Neuronal stem cell (in vitro differentiated cells): ENCODE measurements at regions not wholly inside any gene's neighbourhood (a gene's known extent, or its start where the extent isn't known, plus 50 kb on each side); places are given as distances from the start of the nearest gene placed in this dataset.

Experiments
- DNase-seq: peaks from one replicate; pipeline ENCODE4 v3.0.0-alpha.2; 2013; ENCODE audit warnings: low spot score
- H2AFZ ChIP-seq: one replicate; pipeline ENCODE4 v1.6.1; 2013; ENCODE audit warnings: mild to moderate bottlenecking, low read length, inconsistent platforms
- H2AK5ac ChIP-seq: 2 replicates; pipeline ENCODE4 v1.6.1; 2013; ENCODE audit warnings: low read depth, mild to moderate bottlenecking, inconsistent platforms, low read length, moderate library complexity, mixed read lengths
- H2BK120ac ChIP-seq: 2 replicates; pipeline ENCODE4 v1.6.1; 2013; ENCODE audit warnings: low read depth, mild to moderate bottlenecking, inconsistent platforms, low read length, moderate library complexity, mixed read lengths
- H2BK12ac ChIP-seq: one replicate; pipeline ENCODE4 v1.6.1; 2013; ENCODE audit warnings: low read length, inconsistent platforms
- H2BK15ac ChIP-seq: 2 replicates; pipeline ENCODE4 v1.6.1; 2013; ENCODE audit warnings: mild to moderate bottlenecking, low read length, inconsistent platforms, mixed read lengths
- H2BK5ac ChIP-seq: one replicate; pipeline ENCODE4 v1.6.1; 2013; ENCODE audit warnings: inconsistent platforms, mild to moderate bottlenecking, low read length, moderate library complexity
- H3K14ac ChIP-seq: one replicate; pipeline ENCODE4 v1.6.1; 2013; ENCODE audit warnings: low read length, inconsistent platforms
- H3K18ac ChIP-seq: 2 replicates; pipeline ENCODE4 v1.6.1; 2013; ENCODE audit warnings: low read length, inconsistent platforms
- H3K23ac ChIP-seq: 2 replicates; pipeline ENCODE4 v1.6.1; 2013; ENCODE audit warnings: low read depth, mild to moderate bottlenecking, mixed read lengths, low read length, inconsistent platforms; ENCODE audit not compliant: poor library complexity
- H3K27ac ChIP-seq: replicated peaks from 3 replicates; pipeline ENCODE4 v1.5.1; 2013; ENCODE audit warnings: low read length, inconsistent platforms
- H3K27me3 ChIP-seq, 3 experiments: 2 replicates each; pipeline ENCODE4 v1.6.1; 2013; ENCODE audit warnings: low read length in 3 of 3, mild to moderate bottlenecking in 2 of 3, inconsistent platforms in 1 of 3, low read depth in 1 of 3, mixed read lengths in 1 of 3, moderate library complexity in 1 of 3; ENCODE audit not compliant: control insufficient read depth in 3 of 3, insufficient read depth in 3 of 3
- H3K36me3 ChIP-seq, 2 donors: replicated peaks in 1 of 2; 2 replicates each; pipeline ENCODE4 v1.6.1; 2013; ENCODE audit warnings: low read length in 2 of 2; ENCODE audit not compliant: control insufficient read depth in 2 of 2, insufficient read depth in 2 of 2
- H3K4ac ChIP-seq: 2 replicates; pipeline ENCODE4 v1.6.1; 2013; ENCODE audit warnings: inconsistent platforms, mild to moderate bottlenecking, low read length, moderate library complexity
- H3K4me1 ChIP-seq, 2 donors: 1 replicate in 1 of 2; 2 replicates in 1 of 2; pipeline ENCODE4 v1.6.1; 2013; ENCODE audit warnings: low read length in 2 of 2, low read depth in 1 of 2; ENCODE audit not compliant: control insufficient read depth in 2 of 2, insufficient read depth in 1 of 2
- H3K4me2 ChIP-seq: one replicate; pipeline ENCODE4 v1.6.1; 2013; ENCODE audit warnings: mild to moderate bottlenecking, low read length, inconsistent platforms; ENCODE audit not compliant: insufficient read depth, poor library complexity, severe bottlenecking
- H3K4me3 ChIP-seq, 2 donors: 2 replicates each; pipeline ENCODE4 v1.5.1; 2013; ENCODE audit warnings: low read length in 2 of 2, mild to moderate bottlenecking in 2 of 2, inconsistent platforms in 1 of 2, moderate library complexity in 1 of 2
- H3K79me1 ChIP-seq: one replicate; pipeline ENCODE4 v1.6.1; 2013; ENCODE audit warnings: low read depth, mild to moderate bottlenecking, inconsistent platforms, low read length, moderate library complexity
- H3K9ac ChIP-seq: one replicate; pipeline ENCODE4 v1.6.1; 2013; ENCODE audit warnings: mild to moderate bottlenecking, low read depth, low read length, inconsistent platforms; ENCODE audit not compliant: poor library complexity
- H3K9me3 ChIP-seq, 2 donors: replicated peaks in 1 of 2; 2 replicates each; pipeline versions ENCODE3 to v1.6.1; 2013; ENCODE audit warnings: low read length in 2 of 2, mild to moderate bottlenecking in 2 of 2, inconsistent platforms in 1 of 2, low read depth in 1 of 2, mixed read lengths in 1 of 2, moderate library complexity in 1 of 2; ENCODE audit not compliant: control insufficient read depth in 2 of 2, insufficient read depth in 1 of 2
- H4K8ac ChIP-seq: one replicate; pipeline ENCODE4 v1.6.1; 2013; ENCODE audit warnings: low read depth, mild to moderate bottlenecking, inconsistent platforms, low read length, moderate library complexity
- H4K91ac ChIP-seq: one replicate; pipeline ENCODE4 v1.6.1; 2013; ENCODE audit warnings: low read length, low read depth, mild to moderate bottlenecking, inconsistent platforms; ENCODE audit not compliant: poor library complexity
- WGBS, 2 donors: extraction: QIAGEN DNeasy Blood & Tissue Kit; methylation state at CpG; one replicate each; pipeline ENCODE4 v1.1.7; 2013; ENCODE audit warnings: missing lambda C conversion rate in 2 of 2, mixed read lengths in 1 of 2; ENCODE audit not compliant: insufficient read length in 2 of 2, insufficient replicate concordance in 1 of 2; ENCODE audit errors: extremely low coverage in 2 of 2; 5-methylcytosine and 5-hydroxymethylcytosine counted together

- Histone ChIP-seq H3K4me2 (no peak overlapping the region), H4K8ac (no peak overlapping the region), H3K4me3 (no peak overlapping the region), H3K27ac (no peak overlapping the region), H2BK12ac (no peak overlapping the region), H2AFZ (no peak overlapping the region), H3K18ac (no peak overlapping the region), H3K14ac (no peak overlapping the region), H2BK120ac (no peak overlapping the region), H3K79me1 (no peaks in the 10 kb centered on the region), H3K9me3 (no peaks in the 10 kb centered on the region), H3K36me3 (no peaks in the 10 kb centered on the region), H3K4ac (no peak overlapping the region), H3K23ac (no peak overlapping the region), H3K9ac (no peak overlapping the region), H2BK5ac (no peak overlapping the region), H3K4me1 (no peaks in the 10 kb centered on the region), H2AK5ac (no peak overlapping the region), H3K27me3 (no peaks in the 10 kb centered on the region), H4K91ac (no peak overlapping the region), H2BK15ac (no peak overlapping the region)
- DNase-seq, result no peak
- no CpG with 5 or more reads among the region's 2 CpGs for WGBS, 2 donors
Observed at GRCh38 chr4:60885011-60885410, 315.1 kb upstream of the ADGRL3 start.

GRCh38 chr4:60890743-60891142 lies 309.4 kb upstream of the ADGRL3 start:
- Histone ChIP-seq H3K9ac (no peak overlapping the region), H2BK5ac (no peak overlapping the region), H3K36me3 (no peaks in the 10 kb centered on the region), H4K91ac (no peak overlapping the region), H3K18ac (no peak overlapping the region), H2BK120ac (no peak overlapping the region), H2BK15ac (no peak overlapping the region), H3K4me1 (no peaks in the 10 kb centered on the region), H4K8ac (no peak overlapping the region), H3K9me3 (no peaks in the 10 kb centered on the region), H3K27ac (no peak overlapping the region), H2AFZ (no peak overlapping the region), H2BK12ac (no peak overlapping the region), H3K27me3 (no peaks in the 10 kb centered on the region), H2AK5ac (no peak overlapping the region), H3K23ac (no peak overlapping the region), H3K79me1 (no peaks in the 10 kb centered on the region), H3K4me3 (no peak overlapping the region), H3K14ac (no peak overlapping the region), H3K4ac (no peak overlapping the region), H3K4me2 (no peak overlapping the region)
- WGBS, 2 donors, result no CpG with 5 or more reads among the region's 2 CpGs
- no peak for DNase-seq

- Histone ChIP-seq H4K8ac (no peak overlapping the region), H3K4ac (no peak overlapping the region), H2AFZ (no peak overlapping the region), H2BK120ac (no peak overlapping the region), H3K4me1 (no peaks in the 10 kb centered on the region), H3K27ac (no peak overlapping the region), H4K91ac (no peak overlapping the region), H2BK15ac (no peak overlapping the region), H2BK5ac (no peak overlapping the region), H2AK5ac (no peak overlapping the region), H3K79me1 (no peaks in the 10 kb centered on the region), H3K36me3 (no peaks in the 10 kb centered on the region), H3K9ac (no peak overlapping the region), H3K27me3 (no peaks in the 10 kb centered on the region), H3K4me2 (no peak overlapping the region), H3K23ac (no peak overlapping the region), H3K18ac (no peak overlapping the region), H2BK12ac (no peak overlapping the region), H3K9me3 (no peaks in the 10 kb centered on the region), H3K14ac (no peak overlapping the region), H3K4me3 (no peak overlapping the region)
- DNase-seq, result no peak
Observed at GRCh38 chr4:60891947-60892346, 308.2 kb upstream of the ADGRL3 start.

GRCh38 chr4:60897415-60897814 lies 302.7 kb upstream of the ADGRL3 start:
- no peak for DNase-seq
- Histone ChIP-seq H4K8ac (no peak overlapping the region), H3K36me3 (no peaks in the 10 kb centered on the region), H3K9ac (no peak overlapping the region), H3K27me3 (no peaks in the 10 kb centered on the region), H2BK12ac (no peak overlapping the region), H3K4me2 (no peak overlapping the region), H3K23ac (no peak overlapping the region), H2BK5ac (no peak overlapping the region), H3K4me1 (peaks cover 0 to 5% of the 10 kb centered on the region in 2 donors), H3K4me3 (no peak overlapping the region), H3K18ac (no peak overlapping the region), H3K4ac (no peak overlapping the region), H2AFZ (no peak overlapping the region), H3K27ac (no peak overlapping the region), H3K79me1 (no peaks in the 10 kb centered on the region), H2BK120ac (no peak overlapping the region), H4K91ac (no peak overlapping the region), H2BK15ac (no peak overlapping the region), H3K14ac (no peak overlapping the region), H2AK5ac (no peak overlapping the region), H3K9me3 (no peaks in the 10 kb centered on the region)
- no CpG with 5 or more reads among the region's 3 CpGs for WGBS, 2 donors
